Activated CD8-positive, alpha-beta memory T cell treated with anti-CD3 and anti-CD28 coated beads for 24 hours (primary cell): ENCODE measurements at regions not wholly inside any gene's neighbourhood (a gene's known extent, or its start where the extent isn't known, plus 50 kb on each side); places are given as distances from the start of the nearest gene placed in this dataset.

Experiments used
- DNase-seq: peaks from one replicate; pipeline ENCODE4 v3.0.0-alpha.2; 2020

DNA sequence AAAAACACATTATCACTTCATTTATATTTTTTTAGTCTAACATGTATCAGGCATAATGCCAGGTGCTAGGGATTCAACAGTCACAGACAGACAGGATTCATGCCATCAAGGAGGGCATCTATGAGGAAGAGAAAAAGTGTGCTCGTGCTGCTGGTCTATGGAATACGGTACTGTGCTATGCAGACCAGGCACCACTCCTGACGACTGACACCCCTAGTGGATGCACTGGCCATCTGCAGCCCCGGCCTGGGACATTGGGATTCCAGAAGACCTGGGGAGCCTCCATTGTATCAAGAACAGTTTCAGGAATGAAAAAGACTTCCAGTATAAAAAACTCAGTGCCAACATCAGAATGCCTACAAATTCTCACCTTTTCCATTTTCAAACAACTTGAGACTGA is 94.0 kb downstream of the KLF12 start:
- DNase-seq, result no peak

DNA sequence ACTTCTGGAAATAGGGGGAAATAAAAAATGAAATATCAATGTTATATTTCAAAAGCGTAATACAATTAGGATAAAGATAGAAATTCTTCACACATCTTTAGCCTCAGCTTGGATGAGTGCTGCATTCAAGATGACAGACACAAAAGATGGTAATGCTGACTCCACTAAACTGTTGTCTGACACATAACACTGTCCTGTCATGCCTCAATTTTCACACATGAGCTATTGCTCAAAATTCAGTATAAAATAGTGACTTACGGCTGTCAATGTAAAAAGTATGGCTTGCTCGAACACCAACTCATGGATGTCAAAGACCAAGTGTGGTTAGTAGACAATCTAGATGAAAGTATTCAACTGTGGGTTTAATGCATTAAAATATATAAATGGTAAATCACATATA is 94.5 kb downstream of the KLF12 start:
- DNase-seq, result no peak

DNA sequence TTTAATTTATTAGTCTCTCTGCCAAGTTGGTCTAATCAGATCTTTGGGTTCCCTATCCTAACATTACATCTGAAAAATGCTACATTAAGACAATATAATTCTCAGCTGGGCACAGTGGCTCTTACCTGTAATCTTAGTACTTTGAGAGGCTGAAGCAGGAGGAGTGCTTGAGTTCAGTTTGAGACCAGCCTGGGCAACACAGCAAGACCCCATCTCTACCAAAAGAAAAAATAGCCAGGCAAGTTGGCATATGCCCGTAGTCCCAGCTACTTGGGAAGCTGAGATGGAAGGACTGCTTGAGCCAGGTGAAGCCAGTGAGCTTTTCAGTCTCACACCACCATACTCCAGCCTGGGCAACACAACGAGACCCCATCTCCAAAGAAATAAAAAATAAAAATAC is 95.0 kb downstream of the KLF12 start:
- DNase-seq, result no peak

DNA sequence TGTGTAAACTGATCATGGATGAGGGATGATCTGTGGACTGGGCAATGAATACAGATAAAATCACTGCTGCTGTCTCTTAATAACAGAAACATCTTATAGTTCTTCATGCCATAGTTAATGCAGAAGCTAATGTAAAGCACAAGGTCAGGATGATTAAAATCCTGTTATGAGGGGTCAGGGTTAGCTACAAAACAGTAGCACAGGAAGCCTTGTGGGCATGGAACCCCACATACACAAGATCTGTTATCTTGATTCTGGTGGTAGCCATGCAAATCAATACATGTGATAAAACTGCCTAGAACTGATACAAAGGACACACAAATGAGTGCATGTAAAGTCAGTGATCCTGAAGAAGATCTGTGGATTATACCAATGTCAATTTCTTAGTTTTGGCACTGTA is 96.4 kb downstream of the KLF12 start:
- no peak for DNase-seq

DNA sequence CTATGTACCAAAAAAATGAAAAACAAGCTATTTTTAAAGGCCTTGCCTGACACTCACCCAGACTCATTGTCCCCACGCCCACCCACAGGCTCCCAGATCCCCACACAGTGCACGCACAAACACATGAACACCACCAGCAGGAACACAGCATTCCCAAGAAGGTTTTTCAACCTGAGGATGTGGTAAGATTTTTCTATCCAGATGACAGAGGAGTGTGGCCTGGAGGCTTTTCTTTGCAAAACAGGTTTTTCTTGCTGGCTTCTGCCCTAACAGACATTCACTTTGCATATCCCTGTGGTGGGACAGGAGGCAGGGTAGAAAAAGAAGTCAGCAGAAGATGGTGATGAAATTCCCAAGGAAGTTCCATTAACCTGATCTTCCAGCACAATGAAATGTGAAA is 97.8 kb downstream of the KLF12 start:
- DNase-seq, result no peak

DNA sequence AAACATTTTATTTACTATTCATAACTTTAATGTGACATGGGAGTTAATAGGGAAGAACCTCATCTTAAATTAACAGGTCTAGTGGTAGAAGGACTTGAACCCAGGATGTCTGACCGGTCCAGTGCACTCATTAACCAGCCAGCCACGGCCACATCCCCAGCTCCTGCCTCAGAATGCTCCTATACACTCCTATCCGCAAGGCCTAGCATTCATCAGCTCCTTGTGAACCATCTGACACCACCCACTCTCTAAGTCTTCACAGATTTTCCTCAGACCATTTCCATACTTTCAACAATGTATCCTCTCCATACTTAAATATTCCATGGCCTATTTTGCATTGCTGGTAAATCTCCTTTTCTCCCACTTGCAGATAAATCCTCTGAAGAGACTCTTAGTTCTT is 98.3 kb downstream of the KLF12 start:
- DNase-seq, result no peak

DNA sequence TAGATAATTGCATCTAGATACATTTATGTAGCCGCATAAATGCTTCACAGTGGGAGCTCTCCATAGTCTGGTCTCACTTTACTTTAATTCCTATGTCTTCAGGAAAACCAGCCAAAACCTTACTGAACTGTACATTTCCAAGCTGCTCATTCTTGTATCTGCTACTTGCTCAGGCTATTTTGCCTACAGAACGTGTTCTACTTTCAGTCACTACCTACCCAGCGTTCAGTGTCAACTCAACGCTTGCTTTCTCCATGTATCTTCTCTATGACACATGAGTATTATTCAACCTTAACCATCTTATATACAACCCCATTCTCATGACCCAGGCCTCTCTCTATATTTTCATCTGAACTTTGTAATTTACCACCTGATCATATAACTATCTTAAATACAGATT is 101.9 kb downstream of the KLF12 start:
- no peak for DNase-seq

DNA sequence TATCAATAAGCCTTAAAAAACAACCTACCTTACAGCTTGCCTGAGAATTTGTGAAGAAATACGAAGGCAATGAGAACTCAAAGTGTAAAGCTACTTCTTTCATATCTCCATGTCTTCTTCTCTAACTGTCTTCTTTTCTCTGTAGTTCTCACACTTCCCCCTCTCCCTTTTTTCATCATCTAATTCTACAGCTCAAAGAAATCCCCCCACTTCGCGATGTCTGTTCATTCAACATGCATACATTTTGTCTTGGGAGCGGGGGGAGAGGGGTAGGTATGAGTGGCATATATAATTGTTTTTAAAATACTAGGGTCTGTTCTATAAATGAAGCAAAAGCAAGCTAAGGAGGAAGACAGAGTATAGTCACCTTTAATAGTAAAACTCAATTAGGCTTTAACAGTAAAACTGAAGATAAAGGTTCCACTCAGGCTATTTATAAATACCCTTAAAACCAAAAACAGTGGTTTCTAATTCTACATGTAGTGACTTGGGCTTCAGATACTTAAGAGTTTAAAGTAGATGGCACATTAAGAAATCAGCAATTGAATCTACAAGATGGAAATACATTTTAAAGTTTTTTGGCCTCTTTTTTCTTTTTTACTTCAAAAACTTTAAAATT is 106.9 kb downstream of the KLF12 start:
- DNase-seq, result no peak

DNA sequence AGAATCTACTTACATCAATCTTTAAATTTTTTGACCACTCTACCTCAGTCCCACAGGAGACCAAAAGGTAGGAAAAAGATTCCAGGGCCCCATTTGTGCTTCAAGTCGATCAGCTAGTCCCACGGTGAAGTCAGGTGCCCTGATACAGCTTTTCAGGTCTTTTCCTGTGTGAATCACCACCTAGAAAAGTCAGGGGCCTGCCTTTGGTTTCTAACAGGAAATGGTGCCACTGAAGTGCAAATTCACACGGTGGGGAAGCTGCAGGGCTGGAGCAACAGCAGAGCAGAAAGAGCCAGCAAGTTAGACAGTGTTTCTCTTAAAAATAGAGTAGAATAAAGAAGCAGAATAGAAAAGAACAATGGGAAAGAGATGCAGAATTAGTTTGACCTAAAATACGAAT is 107.5 kb downstream of the KLF12 start:
- peak; percentile 80 for DNase-seq

DNA sequence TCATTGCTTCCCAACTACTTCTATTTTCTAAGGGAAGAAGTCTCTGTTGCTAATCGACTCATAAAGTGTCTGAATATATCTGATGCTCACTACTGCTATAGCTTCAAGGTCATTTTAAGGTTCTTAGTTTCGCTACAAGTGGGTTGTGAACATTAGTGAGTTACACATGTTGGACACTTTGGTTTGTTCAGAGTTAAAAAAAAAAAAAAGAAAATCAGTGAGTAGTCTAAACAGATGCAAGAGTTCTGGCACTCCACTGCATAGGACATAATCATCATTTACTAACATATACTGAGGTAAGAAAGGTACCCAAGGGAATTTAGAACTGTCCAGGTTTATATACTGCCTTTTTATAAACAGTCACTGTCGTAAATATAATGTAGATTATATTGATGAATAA is 108.8 kb downstream of the KLF12 start:
- no peak for DNase-seq

DNA sequence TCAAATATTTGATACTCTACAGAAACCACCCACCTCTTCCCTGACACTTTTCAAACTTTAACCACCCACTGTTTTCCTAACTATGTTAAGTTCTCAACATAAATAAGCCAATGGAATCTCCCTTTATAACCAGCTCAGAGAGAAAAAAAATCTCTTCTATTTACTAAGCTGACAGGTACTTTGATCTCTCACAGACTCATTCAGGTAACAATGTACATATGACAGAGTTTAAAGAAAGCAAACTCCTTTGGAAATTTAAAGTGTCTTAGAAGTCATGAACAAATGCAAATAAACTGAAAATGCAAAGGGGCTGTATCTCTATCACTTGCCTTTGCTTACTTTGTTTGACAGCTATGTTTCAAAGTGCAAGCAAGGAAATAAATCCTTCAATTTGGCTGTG is 109.3 kb downstream of the KLF12 start:
- DNase-seq, result no peak

DNA sequence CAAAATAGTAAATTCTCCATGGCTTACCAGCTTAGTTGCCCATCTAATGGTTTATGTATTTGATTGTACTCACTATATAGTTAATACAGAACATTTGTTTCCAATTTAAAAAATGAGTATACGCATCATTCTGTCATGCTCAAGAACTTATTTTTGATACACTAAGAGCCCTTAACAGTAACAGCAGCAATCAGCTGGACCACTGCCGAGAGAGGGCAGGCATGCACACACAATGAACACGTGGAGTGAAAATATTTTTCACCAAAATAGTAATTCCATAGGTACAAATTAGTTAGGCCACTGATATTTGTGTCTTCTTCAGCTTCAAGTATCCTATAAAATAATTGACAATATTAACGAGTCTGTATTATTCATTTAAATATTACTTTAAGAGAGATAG is 109.9 kb downstream of the KLF12 start:
- no peak for DNase-seq

DNA sequence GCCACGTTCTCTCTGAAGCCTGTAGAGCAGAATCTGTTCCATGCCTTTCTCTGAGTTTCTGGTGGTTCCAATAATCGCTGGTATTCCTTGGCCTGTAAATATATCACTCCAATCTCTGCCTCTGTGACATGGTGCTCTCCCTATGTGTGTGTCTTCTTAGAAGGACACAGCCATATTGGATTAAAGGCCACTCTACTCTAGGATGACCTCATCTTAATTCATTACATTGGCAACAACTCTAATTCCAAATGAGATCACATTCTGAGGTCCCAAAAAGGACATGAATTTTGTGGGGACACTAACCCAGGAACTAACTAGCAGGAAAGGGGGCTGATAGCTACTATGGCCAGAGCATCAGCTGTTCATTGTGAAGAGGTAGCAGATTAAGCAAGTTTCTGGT is 110.7 kb downstream of the KLF12 start:
- no peak for DNase-seq

DNA sequence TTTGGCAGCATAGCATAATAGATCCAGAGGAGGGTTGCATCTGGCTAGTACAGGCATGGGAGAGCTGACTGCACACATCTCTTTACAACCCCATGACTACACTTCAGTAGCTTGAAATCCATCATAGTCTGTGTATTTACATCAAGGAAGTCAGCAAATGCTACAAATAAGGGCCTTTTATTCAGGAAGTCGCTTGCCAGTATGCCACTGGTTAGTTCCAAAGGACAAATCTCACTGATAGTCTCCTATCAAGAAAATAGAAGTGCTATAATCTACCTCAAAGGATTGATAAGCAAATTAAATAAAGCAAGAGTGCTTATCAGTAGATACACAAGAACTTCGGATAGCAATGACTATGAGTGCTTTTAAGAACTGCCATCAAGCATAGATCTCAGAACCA is 112.7 kb downstream of the KLF12 start:
- no peak for DNase-seq

DNA sequence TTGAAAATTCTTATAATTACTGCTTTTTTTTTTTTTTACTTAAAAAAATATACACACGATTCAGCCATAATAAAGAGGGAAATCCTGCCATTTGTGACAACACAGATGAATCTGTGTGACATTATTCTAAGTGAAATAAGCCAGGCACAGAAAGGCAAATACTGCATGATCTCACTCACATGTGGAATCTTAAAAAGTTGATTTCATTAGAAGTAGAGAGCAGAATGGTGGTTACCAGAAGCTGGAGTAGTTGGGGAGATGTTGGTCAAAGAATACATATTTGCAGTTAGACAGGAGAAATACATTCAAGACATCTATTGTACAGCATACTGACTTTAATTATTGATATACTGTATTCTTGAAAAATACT is 116.2 kb downstream of the KLF12 start:
- DNase-seq, result no peak

DNA sequence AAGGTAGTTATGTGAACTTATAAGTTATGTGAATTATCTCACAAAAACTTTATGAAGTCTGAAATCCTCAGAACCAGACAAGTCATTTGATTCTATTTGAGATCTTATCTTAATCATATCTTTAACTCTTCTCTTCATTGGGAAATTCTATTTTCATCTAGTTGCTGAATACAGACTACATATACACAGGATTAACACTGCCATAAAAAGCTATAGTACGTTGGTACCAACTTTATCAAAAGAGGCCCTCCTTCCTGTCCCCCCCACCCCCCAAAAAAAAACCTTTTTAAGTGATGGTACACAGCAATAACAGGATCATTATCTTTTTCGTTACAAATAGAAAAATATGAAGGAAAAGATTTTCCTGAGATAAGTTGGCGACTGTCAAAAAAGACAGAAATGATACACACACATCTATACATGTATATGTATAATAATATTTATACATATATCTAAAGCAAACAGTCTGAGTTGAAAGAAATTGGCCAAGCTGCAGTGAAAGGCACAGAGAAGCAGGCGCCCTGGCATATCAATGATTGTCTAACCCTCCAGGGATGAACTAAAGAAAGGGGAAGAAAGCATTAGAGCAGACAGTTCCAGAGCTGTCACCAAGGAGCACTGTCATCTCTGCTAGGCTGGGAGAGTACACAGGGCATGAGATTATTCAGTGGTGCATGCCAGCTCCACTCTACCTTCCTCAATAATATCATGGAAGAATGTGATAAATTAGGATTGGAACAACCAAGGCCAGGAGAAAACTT is 116.7 kb downstream of the KLF12 start:
- DNase-seq, result no peak

DNA sequence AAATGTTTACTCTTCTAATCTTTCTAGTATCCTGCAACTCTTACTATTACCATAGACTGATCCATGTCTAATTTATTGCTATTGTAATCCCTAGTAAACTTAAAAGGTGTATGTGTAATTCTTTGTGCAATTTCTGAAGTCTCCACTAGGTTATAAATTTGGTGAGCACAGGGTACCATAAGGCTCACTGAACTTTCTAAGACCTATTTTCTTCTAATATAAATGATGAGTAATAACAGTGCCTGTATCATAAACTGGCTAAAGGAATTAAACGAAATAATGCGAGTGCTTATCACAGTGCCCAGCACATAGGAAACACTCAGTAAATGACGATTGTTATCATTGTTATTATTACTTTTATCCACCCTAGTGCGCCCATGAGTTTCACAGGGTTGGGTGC is 119.1 kb downstream of the KLF12 start:
- DNase-seq, result no peak

DNA sequence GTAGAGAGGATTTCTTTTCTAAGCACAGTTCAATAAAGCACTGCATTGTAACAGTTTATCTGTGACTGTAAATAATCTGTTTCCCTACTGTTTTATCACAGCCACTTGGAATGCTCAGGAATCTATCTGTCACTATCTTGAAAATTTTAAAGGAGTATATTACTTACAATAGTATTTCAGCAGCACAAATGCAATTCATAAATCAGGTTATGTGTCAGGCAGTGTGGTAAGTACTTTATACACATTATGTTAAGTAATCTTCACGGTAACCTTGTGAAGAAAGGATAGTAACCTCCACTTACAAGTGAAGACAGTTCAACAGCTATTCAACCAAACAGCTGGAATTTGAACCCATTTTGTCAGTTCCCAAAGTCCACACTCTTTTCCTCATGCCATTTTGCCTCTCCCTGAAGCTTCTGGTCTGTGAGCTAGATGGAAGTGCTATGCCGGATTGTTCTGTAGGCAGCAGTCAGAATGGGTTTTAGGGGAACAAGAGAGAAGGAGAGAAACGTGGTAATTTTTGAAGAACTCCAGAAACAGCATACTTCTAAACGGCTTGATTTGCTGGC is 125.0 kb downstream of the KLF12 start:
- no peak for DNase-seq

DNA sequence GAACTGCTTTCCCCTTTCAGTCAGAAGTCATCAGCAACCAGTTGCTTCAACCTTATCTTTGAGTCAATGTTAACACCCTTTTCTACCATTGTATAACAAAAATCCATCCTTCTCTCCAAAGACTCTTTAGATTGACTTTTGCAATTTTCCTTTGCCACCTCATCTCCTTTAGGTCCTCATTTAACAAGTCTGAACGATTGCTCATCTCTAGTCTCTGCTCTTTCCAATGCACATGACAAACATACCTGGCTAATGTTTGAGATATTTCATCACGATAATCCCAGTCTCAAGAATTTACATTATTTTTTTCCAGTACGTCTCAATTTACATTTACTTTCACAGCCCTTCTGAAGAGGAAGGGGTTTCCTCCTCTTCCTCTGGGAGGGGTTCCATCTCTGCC is 127.5 kb downstream of the KLF12 start:
- DNase-seq, result no peak

DNA sequence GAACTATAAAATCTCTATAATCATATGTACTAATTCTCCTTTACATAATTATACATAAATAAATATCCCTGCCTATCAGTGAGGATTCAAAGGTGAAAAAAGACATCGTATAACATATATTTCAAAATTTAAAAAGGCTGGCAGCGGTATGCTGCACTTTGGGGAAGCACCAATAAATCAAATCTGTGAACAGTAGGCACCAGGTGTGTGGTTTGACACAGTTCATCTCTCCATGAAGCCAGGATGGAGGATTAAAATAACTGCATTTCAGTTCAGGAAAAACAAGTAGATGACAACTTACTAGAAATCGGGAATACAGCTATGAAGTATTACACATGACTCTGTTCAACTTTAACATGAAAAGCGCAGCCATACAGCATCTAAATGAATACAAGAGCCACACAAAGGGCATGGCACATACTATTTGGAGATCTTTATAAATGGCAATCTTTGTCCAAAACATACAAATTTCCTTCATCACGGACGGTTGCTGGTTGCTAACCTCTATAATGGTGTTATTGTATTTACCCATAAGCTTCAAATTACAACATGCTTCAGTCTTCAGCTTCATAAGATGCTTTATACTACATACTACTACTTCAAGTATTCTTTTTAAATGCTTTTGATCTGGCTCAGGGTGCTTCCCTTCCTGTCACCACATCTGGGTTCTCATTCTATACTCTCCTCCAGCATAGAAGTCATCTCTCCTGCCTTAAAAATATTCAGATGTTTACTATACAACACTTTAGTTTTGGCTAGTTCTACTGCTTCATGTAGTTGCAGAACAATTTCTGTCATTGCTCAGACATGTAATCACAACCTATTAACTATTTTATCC is 128.7 kb downstream of the KLF12 start:
- DNase-seq, result no peak

DNA sequence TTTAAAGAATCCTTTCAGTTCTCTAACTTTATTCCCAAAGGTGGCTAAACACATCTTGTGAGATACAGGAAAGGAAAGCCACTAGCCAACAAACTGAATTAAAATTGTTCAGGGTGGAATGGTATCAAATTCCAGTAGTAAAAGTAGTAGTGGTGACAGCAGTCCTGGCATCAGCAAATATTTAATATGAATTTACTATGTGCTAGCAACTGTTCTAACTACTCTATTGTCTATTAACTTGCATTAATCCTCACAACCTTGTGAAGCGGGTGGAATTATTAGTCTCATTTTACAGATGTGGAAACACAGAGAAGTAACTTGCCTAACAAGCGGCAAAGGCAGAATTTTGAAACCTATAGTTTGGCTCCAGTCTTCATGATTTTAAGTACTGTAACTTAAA is 130.1 kb downstream of the KLF12 start:
- no peak for DNase-seq

DNA sequence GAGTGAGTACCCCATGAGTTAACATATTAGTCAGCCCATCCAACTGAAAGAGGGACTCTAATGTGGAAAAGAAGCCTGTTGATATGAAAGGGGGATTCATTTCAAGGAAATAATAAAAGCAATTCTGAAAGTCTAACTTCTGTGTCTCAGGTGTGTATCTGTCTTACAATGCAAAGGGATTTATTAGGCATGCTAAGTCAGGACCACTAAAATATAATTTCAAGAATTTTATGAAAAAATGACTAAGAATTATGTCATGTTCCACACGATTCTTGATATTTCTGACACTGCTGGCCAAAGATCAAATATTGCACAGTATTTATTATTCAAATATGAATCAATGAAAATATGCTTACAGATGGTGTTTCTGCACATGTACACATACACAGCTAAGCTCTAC is 130.8 kb downstream of the KLF12 start:
- DNase-seq, result no peak

DNA sequence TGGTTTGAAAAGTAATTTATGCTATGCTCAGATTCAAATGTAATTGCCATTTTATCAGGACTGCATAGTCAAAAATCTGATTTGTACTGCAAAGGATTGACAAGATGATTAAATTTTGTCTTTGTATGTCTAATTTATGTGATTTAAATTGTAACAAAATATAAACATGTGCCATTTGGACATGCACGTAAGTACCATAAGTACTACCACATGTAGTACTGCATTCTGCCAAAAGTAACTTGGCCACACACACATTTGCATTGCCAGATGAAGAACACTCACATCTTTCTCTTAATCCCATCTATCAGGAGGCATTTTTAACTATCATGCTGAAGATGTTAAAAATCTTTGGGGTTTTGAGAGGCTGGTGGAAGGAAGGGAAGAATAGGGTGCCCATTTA is 133.3 kb downstream of the KLF12 start:
- no peak for DNase-seq

DNA sequence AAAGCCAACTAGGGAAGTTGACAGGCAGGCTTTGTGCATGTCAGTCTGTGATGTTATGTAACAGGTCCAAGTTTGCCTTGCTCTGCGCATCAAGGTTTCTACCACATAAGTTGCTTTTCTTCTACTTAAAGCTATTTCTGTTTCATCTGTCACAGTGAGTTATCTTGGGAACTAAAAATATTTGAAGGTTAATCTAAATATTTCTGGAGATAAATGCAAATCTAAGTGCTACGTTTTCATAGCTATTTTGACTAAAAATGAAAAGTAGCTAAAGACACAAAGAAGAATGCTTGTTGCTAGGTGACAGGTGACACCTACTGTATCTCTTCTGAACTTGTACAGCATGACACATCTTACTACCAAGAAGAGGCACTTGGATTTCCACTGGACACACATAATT is 135.6 kb downstream of the KLF12 start:
- DNase-seq, result no peak
